Trophoblast cell (in vitro differentiated cells and primary cell): ENCODE measurements at regions not wholly inside any gene's neighbourhood (a gene's known extent, or its start where the extent isn't known, plus 50 kb on each side); places are given as distances from the start of the nearest gene placed in this dataset.

Source experiments
- DNase-seq, 2 donors: peaks; one replicate each; pipeline ENCODE4 v3.0.0-alpha.2; 2016
- H2AFZ ChIP-seq: 2 replicates; pipeline ENCODE4 v1.6.1; 2013; ENCODE audit warnings: low read length, moderate library complexity, mild to moderate bottlenecking; ENCODE audit not compliant: insufficient read depth, poor library complexity
- H2AK5ac ChIP-seq: 2 replicates; pipeline ENCODE4 v1.6.1; 2013; ENCODE audit warnings: mild to moderate bottlenecking, low read length
- H2BK120ac ChIP-seq: 2 replicates; pipeline ENCODE4 v1.6.1; 2013; ENCODE audit warnings: low read length, mild to moderate bottlenecking, moderate library complexity; ENCODE audit not compliant: insufficient read depth, poor library complexity
- H2BK12ac ChIP-seq: 2 replicates; pipeline ENCODE4 v1.6.1; 2013; ENCODE audit warnings: mild to moderate bottlenecking, low read length, moderate library complexity
- H2BK5ac ChIP-seq: 2 replicates; pipeline ENCODE4 v1.6.1; 2013; ENCODE audit warnings: low read length, low read depth, moderate library complexity, mild to moderate bottlenecking; ENCODE audit not compliant: poor library complexity
- H3K14ac ChIP-seq: 2 replicates; pipeline ENCODE4 v1.6.1; 2013; ENCODE audit warnings: mild to moderate bottlenecking, low read length
- H3K18ac ChIP-seq: 2 replicates; pipeline ENCODE4 v1.6.1; 2013; ENCODE audit warnings: mild to moderate bottlenecking, low read length
- H3K23ac ChIP-seq: 2 replicates; pipeline ENCODE4 v1.6.1; 2013; ENCODE audit warnings: low read length
- H3K27ac ChIP-seq: 2 replicates; pipeline ENCODE4 v1.5.1; 2013; ENCODE audit warnings: low read depth, mild to moderate bottlenecking, inconsistent platforms, low read length, moderate library complexity
- H3K27me3 ChIP-seq: 2 replicates; pipeline ENCODE4 v1.6.1; 2013; ENCODE audit warnings: inconsistent platforms, mild to moderate bottlenecking, low read length, moderate library complexity; ENCODE audit not compliant: insufficient read depth
- H3K36me3 ChIP-seq, 2 experiments: 1 replicate in 1 of 2; 2 replicates in 1 of 2; pipeline ENCODE4 v1.6.1; 2013; ENCODE audit warnings: low read length in 2 of 2, mild to moderate bottlenecking in 2 of 2, moderate library complexity in 1 of 2; ENCODE audit not compliant: insufficient read depth in 2 of 2, control insufficient read depth in 1 of 2
- H3K4ac ChIP-seq: 2 replicates; pipeline ENCODE4 v1.6.1; 2013; ENCODE audit warnings: low read depth, mild to moderate bottlenecking, low read length, moderate library complexity
- H3K4me1 ChIP-seq, 2 experiments: 1 replicate in 1 of 2; 2 replicates in 1 of 2; pipeline ENCODE4 v1.6.1; 2013; ENCODE audit warnings: low read length in 2 of 2, mild to moderate bottlenecking in 2 of 2, moderate library complexity in 1 of 2; ENCODE audit not compliant: insufficient read depth in 2 of 2, control insufficient read depth in 1 of 2
- H3K4me2 ChIP-seq: 2 replicates; pipeline ENCODE4 v1.6.1; 2013; ENCODE audit warnings: inconsistent platforms, mild to moderate bottlenecking, low read length, moderate library complexity
- H3K4me3 ChIP-seq: 2 replicates; pipeline ENCODE4 v1.5.1; 2013; ENCODE audit warnings: mild to moderate bottlenecking, low read depth, low read length, inconsistent platforms
- H3K79me1 ChIP-seq: one replicate; pipeline ENCODE4 v1.6.1; 2013; ENCODE audit warnings: low read length
- H3K79me2 ChIP-seq: 2 replicates; pipeline ENCODE4 v1.6.1; 2013; ENCODE audit warnings: low read length, mild to moderate bottlenecking; ENCODE audit not compliant: control insufficient read depth, insufficient read depth, poor library complexity
- H3K9ac ChIP-seq: 2 replicates; pipeline ENCODE4 v1.6.1; 2013; ENCODE audit warnings: mild to moderate bottlenecking, low read length
- H3K9me3 ChIP-seq: 2 replicates; pipeline ENCODE4 v1.6.1; 2013; ENCODE audit warnings: low read depth, mild to moderate bottlenecking, control low read depth, inconsistent platforms, low read length; ENCODE audit not compliant: insufficient read depth
- H4K12ac ChIP-seq: 2 replicates; pipeline ENCODE4 v1.6.1; 2013; ENCODE audit warnings: low read depth, mild to moderate bottlenecking, low read length, moderate library complexity
- H4K8ac ChIP-seq: 2 replicates; pipeline ENCODE4 v1.6.1; 2013; ENCODE audit warnings: low read depth, mild to moderate bottlenecking, low read length, moderate library complexity
- H4K91ac ChIP-seq: one replicate; pipeline ENCODE4 v1.6.1; 2013; ENCODE audit warnings: low read depth, mild to moderate bottlenecking, low read length, moderate library complexity
- WGBS: extraction: QIAGEN DNeasy Blood & Tissue Kit; methylation state at CpG from one replicate; pipeline ENCODE4 v1.1.7; 2013; ENCODE audit warnings: missing lambda C conversion rate; ENCODE audit not compliant: insufficient read length, insufficient coverage; ENCODE audit errors: extremely low coverage; 5-methylcytosine and 5-hydroxymethylcytosine counted together

GRCh38 chr13:99722931-99723330 is 221.7 kb downstream of the TM9SF2 start:
- Histone ChIP-seq H3K79me2 (no peaks in the 10 kb centered on the region), H4K8ac (no peak overlapping the region), H3K79me1 (no peaks in the 10 kb centered on the region), H3K14ac (no peak overlapping the region), H3K4me1 (peaks cover 3 to 9% of the 10 kb centered on the region in 2 experiments), H3K4me3 (no peak overlapping the region), H2AK5ac (no peak overlapping the region), H3K18ac (no peak overlapping the region), H3K36me3 (no peaks in the 10 kb centered on the region), H4K12ac (no peak overlapping the region), H3K27ac (peak overlapping the region; percentile 53), H3K27me3 (no peaks in the 10 kb centered on the region), H3K4ac (no peak overlapping the region), H3K9ac (no peak overlapping the region), H2BK5ac (no peak overlapping the region), H3K4me2 (no peak overlapping the region), H2BK12ac (peak overlapping the region; percentile 39), H2AFZ (no peak overlapping the region), H2BK120ac (peak overlapping the region; percentile 8), H4K91ac (peak overlapping the region; percentile 52), H3K9me3 (no peaks in the 10 kb centered on the region), H3K23ac (peak overlapping the region; percentile 68)
- DNase-seq, result no peak
- no CpG with 5 or more reads among the region's 7 CpGs for WGBS

GRCh38 chr13:99722338-99722818 is 221.1 kb downstream of the TM9SF2 start:
- DNase-seq, result no peak
- Histone ChIP-seq H3K4me3 (no peak overlapping the region), H4K91ac (peak overlapping the region; percentile 52), H2BK120ac (no peak overlapping the region), H3K79me2 (no peaks in the 10 kb centered on the region), H3K9ac (peak overlapping the region; percentile 18), H4K8ac (no peak overlapping the region), H3K36me3 (no peaks in the 10 kb centered on the region), H3K14ac (no peak overlapping the region), H3K23ac (peak overlapping the region; percentile 83), H2AK5ac (no peak overlapping the region), H4K12ac (no peak overlapping the region), H2AFZ (no peak overlapping the region), H2BK12ac (peak overlapping the region; percentile 39), H2BK5ac (no peak overlapping the region), H3K4me1 (peaks cover 3 to 9% of the 10 kb centered on the region in 2 experiments), H3K18ac (no peak overlapping the region), H3K27ac (peak overlapping the region; percentile 53), H3K9me3 (no peaks in the 10 kb centered on the region), H3K4ac (no peak overlapping the region), H3K79me1 (no peaks in the 10 kb centered on the region), H3K27me3 (no peaks in the 10 kb centered on the region), H3K4me2 (peak overlapping the region; percentile 29)
- no CpG with 5 or more reads among the region's 3 CpGs for WGBS

DNA sequence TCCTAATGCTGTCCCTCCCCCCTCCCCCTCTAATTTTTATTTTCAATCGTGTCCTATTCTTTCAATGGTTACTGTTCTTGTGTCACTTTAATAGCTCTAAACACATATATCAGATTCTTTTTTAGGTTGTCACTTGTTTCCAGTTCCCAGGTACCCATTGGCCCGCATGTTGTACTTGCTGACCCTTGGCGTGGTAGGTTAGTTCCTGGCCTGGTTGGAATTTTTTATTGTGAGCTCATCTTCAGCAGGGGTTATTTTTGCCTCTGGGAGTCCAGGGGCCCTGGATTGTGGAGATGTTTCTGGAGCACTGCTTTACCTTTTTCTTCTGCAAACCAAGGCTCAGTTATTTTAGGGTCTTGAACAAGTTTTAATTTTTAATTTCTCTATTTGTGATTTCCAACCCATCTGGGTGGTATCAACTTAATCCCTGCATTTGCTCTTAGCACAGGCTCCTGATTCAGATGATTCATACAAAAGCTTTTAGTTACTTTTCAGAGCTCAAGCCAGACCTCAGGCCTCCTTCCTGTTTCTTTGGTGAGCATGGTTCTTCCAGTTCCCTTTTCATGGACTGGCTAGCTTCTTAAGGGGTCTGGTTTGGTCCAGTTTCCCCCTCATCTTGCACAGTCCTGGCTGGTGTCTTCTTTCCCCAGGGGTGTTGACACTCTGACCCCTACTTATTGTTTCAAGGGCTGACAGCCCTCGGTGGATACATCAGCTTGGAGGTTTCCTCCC is 220.5 kb downstream of the TM9SF2 start:
- H2BK12ac ChIP-seq, result no peak overlapping the region
- peak; percentile 56 to 71 for DNase-seq
- H3K9ac ChIP-seq, result no peak overlapping the region
- no peak overlapping the region for H4K12ac ChIP-seq
- no peak overlapping the region for H3K14ac ChIP-seq
- no peaks in the 10 kb centered on the region for H3K79me1 ChIP-seq
- WGBS, result no CpG with 5 or more reads among the region's 4 CpGs
- no peak overlapping the region for H2AK5ac ChIP-seq
- peak overlapping the region; percentile 44 for H4K8ac ChIP-seq
- no peaks in the 10 kb centered on the region for H3K36me3 ChIP-seq
- no peaks in the 10 kb centered on the region for H3K79me2 ChIP-seq
- H2AFZ ChIP-seq, result no peak overlapping the region
- H3K18ac ChIP-seq, result no peak overlapping the region
- no peak overlapping the region for H3K23ac ChIP-seq
- H3K4me3 ChIP-seq, result no peak overlapping the region
- H3K9me3 ChIP-seq, result no peaks in the 10 kb centered on the region
- no peak overlapping the region for H2BK120ac ChIP-seq
- H3K4ac ChIP-seq, result no peak overlapping the region
- H3K4me1 ChIP-seq, result peaks cover 3 to 9% of the 10 kb centered on the region in 2 experiments
- H3K27me3 ChIP-seq, result no peaks in the 10 kb centered on the region
- no peak overlapping the region for H2BK5ac ChIP-seq
- H4K91ac ChIP-seq, result peak overlapping the region; percentile 65
- peak overlapping the region; percentile 28 for H3K27ac ChIP-seq
- peak overlapping the region; percentile 29 for H3K4me2 ChIP-seq

DNA sequence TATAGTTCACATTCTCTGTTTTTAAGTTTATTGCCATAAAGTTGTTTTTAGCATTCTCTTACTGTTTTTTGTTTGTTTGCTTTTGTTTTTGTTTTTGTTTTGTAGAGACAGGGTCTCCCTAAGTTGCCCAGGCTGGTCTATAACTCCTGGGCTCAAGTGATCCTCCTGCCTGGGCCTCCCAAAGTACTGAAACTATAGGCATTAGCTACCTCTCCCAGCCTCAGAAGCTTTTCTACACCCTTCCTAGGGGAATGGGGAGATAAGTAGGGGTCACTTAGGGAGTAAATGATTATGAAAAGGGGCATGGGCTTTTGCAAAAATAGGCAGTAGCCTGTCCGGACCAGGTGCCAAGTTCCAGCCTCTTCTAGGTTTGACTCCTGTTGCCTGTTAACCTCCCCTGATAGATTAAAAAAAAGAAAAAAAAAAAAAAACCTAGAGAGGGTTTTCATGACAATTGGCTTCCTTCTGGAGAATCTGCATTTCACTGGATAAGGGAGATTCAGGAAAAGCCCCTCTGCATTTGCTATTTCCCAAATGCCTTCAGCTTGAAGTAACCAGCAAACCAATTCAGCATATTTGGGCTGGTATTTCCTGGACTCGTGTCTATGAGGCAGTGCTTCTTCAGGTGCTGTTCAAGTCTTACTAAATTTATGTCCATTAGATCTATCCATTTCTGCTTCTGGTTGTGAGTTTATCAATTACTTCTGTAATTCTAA is 216.8 kb downstream of the TM9SF2 start:
- H3K79me2 ChIP-seq, result no peaks in the 10 kb centered on the region
- no peak overlapping the region for H2AFZ ChIP-seq
- H3K9me3 ChIP-seq, result no peaks in the 10 kb centered on the region
- no peak overlapping the region for H3K4ac ChIP-seq
- no peak overlapping the region for H3K4me2 ChIP-seq
- H3K4me1 ChIP-seq, result peaks cover 3 to 9% of the 10 kb centered on the region in 2 experiments
- H3K23ac ChIP-seq, result no peak overlapping the region
- no peak overlapping the region for H3K9ac ChIP-seq
- no peak for DNase-seq
- no peak overlapping the region for H2BK5ac ChIP-seq
- H2BK12ac ChIP-seq, result no peak overlapping the region
- no peak overlapping the region for H3K27ac ChIP-seq
- no peaks in the 10 kb centered on the region for H3K79me1 ChIP-seq
- no peaks in the 10 kb centered on the region for H3K36me3 ChIP-seq
- no peak overlapping the region for H4K8ac ChIP-seq
- no peak overlapping the region for H2AK5ac ChIP-seq
- H3K27me3 ChIP-seq, result no peaks in the 10 kb centered on the region
- H3K18ac ChIP-seq, result no peak overlapping the region
- WGBS, result no CpG with 5 or more reads among the region's 2 CpGs
- H4K91ac ChIP-seq, result no peak overlapping the region
- no peak overlapping the region for H3K14ac ChIP-seq
- no peak overlapping the region for H4K12ac ChIP-seq
- no peak overlapping the region for H2BK120ac ChIP-seq
- no peak overlapping the region for H3K4me3 ChIP-seq
